IMR-90 (cell line): ENCODE measurements at regions not wholly inside any gene's neighbourhood (a gene's known extent, or its start where the extent isn't known, plus 50 kb on each side); places are given as distances from the start of the nearest gene placed in this dataset.
A peak's percentile ranks its signal among the peaks of the same experiment; 100 is the strongest.
"Not testable (repeated sequence)": the region's sequence is repeated elsewhere in the genome, so short reads cannot be mapped to it uniquely, and the experiment has no call there.

Experiments used
- ATAC-seq: fragments of 200-7000 bp; cut with Tn5 transposase; 2 replicates; pipeline ENCODE4 v1.9.1; 2020; ENCODE audit warnings: low read depth, mild to moderate bottlenecking, moderate library complexity
- BruUV-seq: library from RNA; stranded (reverse); fragments of 400-500 nt; replicated peaks from 2 replicates; lab custom pipeline; 2021; lab: Mats Ljungman, UMichigan
- CTCF ChIA-PET: fragments of 300-600 bp; formaldehyde crosslinking; extraction: SDS; loops from one replicate; lab custom pipeline; 2021; ENCODE audit warnings: antibody characterized with exemption; lab: Yijun Ruan, JAX
- POLR2A ChIA-PET: fragments of 300-600 bp; sonication (Branson Sonifier 250); formaldehyde crosslinking; loops from one replicate; lab custom pipeline; 2022; ENCODE audit warnings: antibody characterized with exemption; ENCODE audit not compliant: unreplicated experiment; lab: Charles Lee
- DNase-seq: peaks from one replicate; pipeline ENCODE4 v3.0.0; 2013
- H2AFZ ChIP-seq: replicated peaks from 2 replicates; pipeline ENCODE3; 2013; ENCODE audit warnings: low read length, mild to moderate bottlenecking; ENCODE audit not compliant: poor library complexity
- H2AK5ac ChIP-seq: 2 replicates; pipeline ENCODE4 v1.6.1; 2013; ENCODE audit warnings: low read depth, low read length, inconsistent platforms
- H2AK9ac ChIP-seq: replicated peaks from 2 replicates; pipeline ENCODE3; 2013; ENCODE audit warnings: mild to moderate bottlenecking, low read depth, low read length, moderate library complexity; ENCODE audit not compliant: poor library complexity
- H2BK120ac ChIP-seq: 2 replicates; pipeline ENCODE4 v1.6.1; 2013; ENCODE audit warnings: low read depth, low read length, inconsistent platforms
- H2BK15ac ChIP-seq: 3 replicates; pipeline ENCODE4 v1.6.1; 2013; ENCODE audit warnings: low read depth, low read length, inconsistent platforms
- H2BK20ac ChIP-seq: 2 replicates; pipeline ENCODE4 v1.6.1; 2013; ENCODE audit warnings: low read depth, mild to moderate bottlenecking, inconsistent platforms, low read length, moderate library complexity
- H2BK5ac ChIP-seq: 2 replicates; pipeline ENCODE4 v1.6.1; 2013; ENCODE audit warnings: mild to moderate bottlenecking, low read depth, low read length, inconsistent platforms; ENCODE audit not compliant: poor library complexity, severe bottlenecking
- H3K14ac ChIP-seq: replicated peaks from 2 replicates; pipeline ENCODE4 v1.6.1; 2013; ENCODE audit warnings: low read depth, low read length, inconsistent platforms
- H3K18ac ChIP-seq: 2 replicates; pipeline ENCODE4 v1.6.1; 2013; ENCODE audit warnings: low read depth, low read length, control low read depth
- H3K23ac ChIP-seq: 2 replicates; pipeline ENCODE4 v1.6.1; 2013; ENCODE audit warnings: low read depth, low read length, inconsistent platforms
- H3K27ac ChIP-seq: 2 replicates; pipeline ENCODE4 v1.5.1; 2013; ENCODE audit warnings: mild to moderate bottlenecking, control low read depth, low read length; ENCODE audit not compliant: insufficient read depth
- H3K27me3 ChIP-seq: 2 replicates; pipeline ENCODE4 v1.6.1; 2013; ENCODE audit warnings: low read length; ENCODE audit not compliant: control insufficient read depth, insufficient read depth
- H3K36me3 ChIP-seq: 2 replicates; pipeline ENCODE4 v1.6.1; 2013; ENCODE audit warnings: low read length, mixed read lengths; ENCODE audit not compliant: control insufficient read depth, insufficient read depth
- H3K4ac ChIP-seq: 2 replicates; pipeline ENCODE4 v1.6.1; 2013; ENCODE audit warnings: low read depth, low read length, inconsistent platforms
- H3K4me1 ChIP-seq: 2 replicates; pipeline ENCODE4 v1.6.1; 2013; ENCODE audit warnings: low read length, mixed read lengths; ENCODE audit not compliant: control insufficient read depth, insufficient read depth
- H3K4me2 ChIP-seq: 2 replicates; pipeline ENCODE4 v1.6.1; 2013; ENCODE audit warnings: low read depth, mild to moderate bottlenecking, control low read depth, low read length, moderate library complexity
- H3K4me3 ChIP-seq: 2 replicates; pipeline ENCODE4 v1.5.1; 2013; ENCODE audit warnings: low read depth, mild to moderate bottlenecking, control low read depth, low read length, moderate library complexity; ENCODE audit not compliant: insufficient read depth
- H3K56ac ChIP-seq: 2 replicates; pipeline ENCODE4 v1.6.1; 2013; ENCODE audit warnings: low read length, inconsistent platforms; ENCODE audit not compliant: insufficient read depth; ENCODE audit errors: extremely low read depth
- H3K79me1 ChIP-seq, 2 experiments: 2 replicates each; pipeline ENCODE4 v1.6.1; 2013; ENCODE audit warnings: low read length in 2 of 2, inconsistent platforms in 1 of 2, low read depth in 1 of 2
- H3K9ac ChIP-seq: 2 replicates; pipeline ENCODE4 v1.6.1; 2013; ENCODE audit warnings: low read depth, low read length, control low read depth
- H3K9me1 ChIP-seq: 2 replicates; pipeline ENCODE4 v1.6.1; 2013; ENCODE audit warnings: low read length, inconsistent platforms; ENCODE audit not compliant: insufficient read depth
- H3K9me3 ChIP-seq: 2 replicates; pipeline ENCODE4 v1.6.1; 2013; ENCODE audit warnings: low read length; ENCODE audit not compliant: control insufficient read depth, insufficient read depth
- H4K20me1 ChIP-seq: 2 replicates; pipeline ENCODE4 v1.6.1; 2013; ENCODE audit warnings: low read length, inconsistent platforms; ENCODE audit not compliant: insufficient read depth
- H4K5ac ChIP-seq: 2 replicates; pipeline ENCODE4 v1.6.1; 2013; ENCODE audit warnings: mild to moderate bottlenecking, low read depth, low read length, control low read depth
- H4K8ac ChIP-seq, 2 experiments: 2 replicates each; pipeline ENCODE4 v1.6.1; 2013; ENCODE audit warnings: low read depth in 2 of 2, low read length in 2 of 2, control low read depth in 1 of 2, inconsistent platforms in 1 of 2
- H4K91ac ChIP-seq: 2 replicates; pipeline ENCODE4 v1.6.1; 2013; ENCODE audit warnings: low read depth, low read length, inconsistent platforms; ENCODE audit not compliant: insufficient read depth
- FOS ChIP-seq: fragments of 150-350 bp; IDR thresholded peaks from 2 replicates; pipeline ENCODE4 v1.6.1; 2016; ENCODE audit warnings: low read depth, low read length
- RAD21 ChIP-seq: IDR thresholded peaks from 2 replicates; pipeline ENCODE4 v1.6.1; 2012; ENCODE audit warnings: low read length, improper control_type of control experiment
- dilution Hi-C: fragments of 300-500 bp; cut with HindIII; formaldehyde crosslinking; loops from one replicate; pipeline ENCODE4 v1.14.3; 2018; ENCODE audit warnings: low sequenced_read_pairs; ENCODE audit not compliant: unreplicated experiment
- in situ Hi-C: fragments of 300-500 bp; cut with MboI; formaldehyde crosslinking; loops from 3 replicates; pipeline ENCODE4 v1.14.3; 2019; ENCODE audit warnings: low sequenced_read_pairs, inconsistent platforms, mixed read lengths
- intact Hi-C: fragments of 100-400 bp; cut with micrococcal nuclease; formaldehyde crosslinking; loops from 2 replicates; pipeline ENCODE4 v1.10.0; 2022

DNA sequence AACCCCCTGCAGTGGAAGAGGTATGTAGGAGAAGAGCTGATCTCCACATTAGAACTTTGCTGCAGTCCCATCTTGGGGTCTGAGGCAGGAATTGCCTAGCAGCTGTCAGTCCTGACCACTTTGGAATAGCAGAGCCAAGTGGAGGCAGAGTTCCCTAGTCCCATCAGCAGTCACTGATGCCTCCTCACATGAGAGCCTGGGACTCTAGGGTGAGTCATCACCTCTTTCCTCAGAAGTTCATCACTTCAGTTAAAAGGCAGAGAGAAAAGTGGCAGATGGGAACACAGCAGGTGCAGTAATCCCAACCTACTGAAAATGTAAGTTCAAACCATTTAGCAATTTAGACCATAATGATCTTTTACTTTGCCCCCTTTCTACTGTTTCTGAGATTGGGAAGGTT lies 73.9 kb upstream of the MED14 start:
- no peak overlapping the region for H2BK5ac ChIP-seq
- no peaks in the 10 kb centered on the region for H4K20me1 ChIP-seq
- no peak overlapping the region for H3K23ac ChIP-seq
- no peaks in the 10 kb centered on the region for H3K79me1 ChIP-seq
- peak; percentile 49 for DNase-seq
- in situ Hi-C loops = no loop called here
- no peak overlapping the region for H3K14ac ChIP-seq
- CTCF ChIA-PET = no interaction called here
- H3K4me2 ChIP-seq = no peak overlapping the region
- H3K4me3 ChIP-seq = no peak overlapping the region
- H3K9ac ChIP-seq = no peak overlapping the region
- peak; percentile 54 for ATAC-seq
- H2BK120ac ChIP-seq = no peak overlapping the region
- H3K36me3 ChIP-seq = no peaks in the 10 kb centered on the region
- H2BK15ac ChIP-seq = no peak overlapping the region
- no peak overlapping the region for H3K27ac ChIP-seq
- H3K4ac ChIP-seq = no peak overlapping the region
- intact Hi-C loops = no loop called here
- no peaks in the 10 kb centered on the region for H3K9me3 ChIP-seq
- dilution Hi-C loops = no loop called here
- H4K91ac ChIP-seq = no peak overlapping the region
- H2BK20ac ChIP-seq = no peak overlapping the region
- no peak overlapping the region for H4K5ac ChIP-seq
- no peak overlapping the region for H2AFZ ChIP-seq
- H3K18ac ChIP-seq = no peak overlapping the region
- no peak overlapping the region for H3K56ac ChIP-seq
- no peak overlapping the region for H4K8ac ChIP-seq
- no peak overlapping the region for H2AK9ac ChIP-seq
- TF ChIP-seq RAD21 = no peak
- TF ChIP-seq FOS = peak; percentile 46; the same call in 1 of the 2 replicates
- H2AK5ac ChIP-seq = no peak overlapping the region
- H3K4me1 ChIP-seq = no peaks in the 10 kb centered on the region; the same call in 1 of the 2 replicates
- no peaks in the 10 kb centered on the region for H3K9me1 ChIP-seq
- BruUV-seq = no TSS peak
- peaks cover 4% of the 10 kb centered on the region for H3K27me3 ChIP-seq
- POLR2A ChIA-PET = no interaction called here

GRCh38 chrX:40815045-40815444 lies 79.7 kb upstream of the MED14 start:
- H3K4me3 ChIP-seq, H3K36me3 ChIP-seq, H3K14ac ChIP-seq, intact Hi-C loops, H3K4ac ChIP-seq, H4K5ac ChIP-seq, H3K9me3 ChIP-seq, H2BK20ac ChIP-seq, H4K91ac ChIP-seq, CTCF ChIA-PET, H3K79me1 ChIP-seq, H3K4me2 ChIP-seq, H3K9me1 ChIP-seq, in situ Hi-C loops, H2AK9ac ChIP-seq, H3K27ac ChIP-seq, DNase-seq, H3K56ac ChIP-seq, H3K9ac ChIP-seq, H2BK5ac ChIP-seq, H2AFZ ChIP-seq, H3K27me3 ChIP-seq, H4K8ac ChIP-seq, H2AK5ac ChIP-seq, H4K20me1 ChIP-seq, ATAC-seq, BruUV-seq, H2BK120ac ChIP-seq, dilution Hi-C loops, POLR2A ChIA-PET, H3K18ac ChIP-seq, H3K4me1 ChIP-seq, H2BK15ac ChIP-seq, H3K23ac ChIP-seq: not testable (repeated sequence)
